HS-27A (cell line): ENCODE measurements at regions not wholly inside any gene's neighbourhood (a gene's known extent, or its start where the extent isn't known, plus 50 kb on each side); places are given as distances from the start of the nearest gene placed in this dataset.

ENCODE experiments used
- DNase-seq: peaks from one replicate; pipeline ENCODE4 v3.0.0-alpha.2; 2012; ENCODE audit warnings: low read depth, missing footprints

DNA sequence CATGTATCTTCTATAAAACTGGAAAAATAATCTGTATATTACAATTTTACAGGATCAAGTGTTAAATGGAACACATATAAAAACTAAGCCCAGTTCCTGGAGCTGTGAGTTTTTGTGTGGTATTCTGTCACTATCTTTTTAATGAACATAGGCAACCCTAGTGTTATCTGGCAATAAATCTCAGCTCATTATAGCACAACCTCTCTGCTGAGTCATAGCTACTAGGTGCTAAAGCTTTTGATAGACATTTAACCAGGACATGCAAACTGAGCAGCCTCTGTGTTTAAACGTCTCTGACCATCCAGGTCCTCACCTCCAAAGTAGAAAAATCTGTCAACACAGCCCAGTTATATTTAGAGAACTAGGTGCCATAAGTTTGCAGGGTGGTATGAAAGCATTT, 91.0 kb upstream of the CARD18 start:
- no peak for DNase-seq

GRCh38 chr11:105229761-105230160, 90.2 kb upstream of the CARD18 start:
- no peak for DNase-seq

DNA sequence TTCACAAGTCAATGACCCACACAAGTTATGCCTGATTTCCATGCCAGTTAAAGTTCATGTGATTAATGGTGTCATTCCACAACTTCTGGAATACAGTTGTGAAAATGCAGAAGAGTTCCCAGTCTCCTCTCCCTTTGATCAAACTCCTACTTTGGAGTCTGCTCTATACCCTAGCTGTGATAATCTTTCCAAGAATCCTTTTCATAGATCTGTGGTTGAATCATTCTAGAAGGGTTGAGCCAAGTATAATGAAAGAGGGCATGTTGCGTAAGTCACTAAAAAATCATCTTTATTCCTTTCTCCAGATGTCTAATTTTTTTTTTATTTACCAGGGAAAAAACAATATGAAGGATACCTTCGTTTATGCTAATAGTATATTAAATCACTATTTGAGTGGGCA, 89.7 kb upstream of the CARD18 start:
- DNase-seq: no peak

DNA sequence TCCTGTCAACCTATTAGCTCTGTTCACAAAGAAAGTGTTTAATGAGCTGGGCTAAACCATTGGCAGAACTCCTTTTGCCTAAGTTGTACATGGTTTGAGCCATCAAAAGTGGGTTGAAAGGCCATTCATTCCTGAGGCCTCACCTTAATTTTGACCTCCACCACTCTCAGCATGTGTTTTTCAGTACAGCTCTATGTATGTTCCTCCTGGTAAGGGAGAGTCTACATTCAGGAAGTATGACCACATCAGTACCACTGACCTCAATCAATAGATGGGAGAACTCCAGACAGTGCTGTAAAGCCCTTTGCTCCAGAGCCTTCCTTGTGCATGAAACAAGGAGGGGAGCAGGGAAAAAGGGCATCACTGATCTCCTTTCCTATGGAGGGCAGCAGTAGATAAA, 87.8 kb upstream of the CARD18 start:
- no peak for DNase-seq

DNA sequence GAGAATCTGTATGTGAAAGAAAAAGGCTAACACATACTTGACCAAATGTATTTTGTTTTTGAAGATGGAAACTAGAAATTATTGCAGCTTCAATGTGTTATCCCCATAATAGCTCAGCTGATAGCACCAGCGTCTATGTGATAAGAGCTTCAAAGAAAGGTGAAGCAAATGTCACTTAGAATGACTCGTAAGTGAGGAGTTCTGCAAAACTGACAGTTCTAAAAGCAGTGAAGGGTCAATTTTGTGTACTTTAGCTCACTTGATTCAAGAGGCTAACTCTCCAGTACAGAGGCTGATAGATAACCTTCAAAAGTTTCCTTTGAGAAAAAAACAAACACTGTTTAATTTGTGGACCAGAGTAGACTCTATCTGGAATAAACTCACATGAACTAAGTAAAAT, 87.2 kb upstream of the CARD18 start:
- DNase-seq: no peak

DNA sequence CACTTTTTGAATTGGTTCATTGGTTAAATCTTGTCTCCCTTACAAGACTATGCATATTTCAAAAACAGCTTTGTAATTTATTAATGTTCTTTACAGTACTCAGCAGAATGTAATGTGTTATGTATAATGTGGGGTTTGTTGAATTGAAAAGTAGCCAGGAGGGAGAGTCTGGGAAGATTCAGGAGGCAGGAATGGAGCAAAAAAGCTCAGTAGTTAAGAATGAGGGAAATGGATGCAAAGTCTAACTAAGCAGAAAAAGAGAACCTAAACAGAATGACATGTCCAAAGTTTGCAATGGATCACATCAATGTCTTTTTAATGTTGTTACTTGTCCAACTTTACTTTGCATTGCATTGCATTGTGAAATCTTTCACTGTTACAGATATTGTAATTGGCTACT, 86.5 kb upstream of the CARD18 start:
- DNase-seq: no peak

DNA sequence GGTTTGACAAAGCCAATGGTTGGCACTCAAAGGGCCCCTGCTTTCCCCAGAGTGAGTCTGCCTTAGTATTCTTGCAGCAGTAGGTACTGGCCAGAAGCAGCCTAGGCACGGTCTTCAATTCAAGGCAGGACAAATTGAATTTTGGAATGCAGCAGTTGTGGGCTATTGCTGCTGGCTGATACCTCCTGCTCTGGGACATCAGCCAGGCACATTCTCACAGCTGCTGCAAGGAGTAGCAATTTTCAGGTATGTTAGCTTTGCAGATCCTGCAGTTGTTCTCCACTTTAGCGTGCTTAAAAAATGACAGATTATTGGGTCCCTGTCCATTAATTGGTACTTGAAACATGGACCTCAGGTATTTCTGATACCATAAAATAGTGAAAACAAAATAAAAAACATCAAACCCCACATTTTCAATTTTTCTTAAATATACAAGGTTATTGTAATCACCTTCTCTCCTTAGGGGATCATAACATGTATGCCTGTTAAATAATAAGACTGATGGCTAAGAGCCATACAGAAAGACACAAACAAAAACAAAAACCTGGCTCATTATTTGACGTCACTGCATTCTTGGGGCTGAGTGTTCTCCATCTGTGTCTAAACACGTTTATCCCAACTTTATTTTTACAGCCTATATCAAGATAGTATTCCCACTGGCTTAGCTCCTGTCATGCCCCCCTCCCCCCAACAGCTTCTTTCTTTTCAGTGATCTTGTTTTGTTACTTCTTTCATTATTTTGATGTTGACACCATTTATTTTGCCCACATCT, 85.1 kb upstream of the CARD18 start:
- no peak for DNase-seq

- DNase-seq: no peak
These were observed 80.6 kb upstream of the CARD18 start for GRCh38 chr11:105220121-105220520.

GRCh38 chr11:105219670-105220069, 80.1 kb upstream of the CARD18 start:
- no peak for DNase-seq

GRCh38 chr11:105219269-105219668, 79.7 kb upstream of the CARD18 start:
- no peak for DNase-seq

DNA sequence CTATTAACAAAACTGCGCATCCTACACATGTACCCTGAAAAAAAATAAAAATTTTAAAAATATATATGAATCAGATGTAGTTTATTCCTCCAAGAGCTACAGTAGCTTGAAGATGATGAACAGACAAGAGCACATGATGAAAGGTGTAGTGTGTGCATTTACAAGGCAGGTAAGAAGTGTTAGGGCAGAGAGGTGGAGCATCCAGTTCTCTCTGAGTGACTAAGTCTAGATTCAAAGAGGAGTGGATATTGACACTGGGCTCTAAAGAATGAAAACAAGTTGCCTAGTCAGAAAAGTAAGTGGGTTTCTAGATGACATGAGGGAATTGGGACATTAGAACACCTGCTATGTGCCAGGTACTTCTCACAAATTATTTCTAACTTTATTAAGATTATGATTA, 76.0 kb upstream of the CARD18 start:
- no peak for DNase-seq

- DNase-seq: no peak
These were observed 72.4 kb upstream of the CARD18 start for GRCh38 chr11:105211806-105212554.

DNA sequence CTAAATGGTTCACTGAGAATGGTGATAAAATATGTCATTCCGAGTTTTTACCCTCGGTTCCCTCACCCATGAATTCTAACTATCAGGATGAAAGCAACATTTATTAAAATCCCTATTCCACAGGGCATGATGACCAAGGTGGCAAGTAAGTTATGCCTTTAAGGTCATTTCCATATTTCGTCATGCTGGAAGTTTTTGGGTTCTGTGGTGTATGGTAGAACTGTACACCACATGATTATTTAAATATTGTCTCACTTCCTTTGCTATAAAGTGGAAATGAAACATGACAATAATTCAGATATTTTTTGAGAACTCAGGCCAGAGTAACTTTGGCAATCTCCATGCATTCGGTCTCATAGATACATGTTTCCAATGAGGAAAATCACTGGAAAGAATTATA, 68.5 kb upstream of the CARD18 start:
- DNase-seq: no peak

GRCh38 chr11:105206633-105207032, 67.1 kb upstream of the CARD18 start:
- DNase-seq: no peak

DNA sequence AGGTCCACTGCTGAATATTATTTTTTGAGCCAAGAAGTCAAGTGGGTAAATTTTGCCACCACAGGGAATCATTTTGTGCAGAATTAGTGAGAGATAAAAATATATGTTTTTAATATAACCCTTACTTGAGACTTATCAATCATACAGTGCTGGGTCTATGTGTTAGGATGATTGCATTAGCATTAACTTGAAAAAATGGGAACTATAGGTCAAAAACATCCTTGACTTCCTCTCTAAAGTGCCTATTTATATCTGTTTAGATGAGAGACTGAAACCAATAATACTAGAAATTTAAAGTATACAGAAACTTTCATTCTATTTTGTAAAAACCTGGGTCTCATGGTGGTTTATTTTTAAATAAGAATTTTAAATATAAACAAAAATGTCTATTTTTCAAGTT, 65.1 kb upstream of the CARD18 start:
- no peak for DNase-seq

GRCh38 chr11:105203569-105204240, 64.1 kb upstream of the CARD18 start:
- DNase-seq: no peak

- DNase-seq: no peak
These were observed 63.4 kb upstream of the CARD18 start for GRCh38 chr11:105202844-105203548.

- DNase-seq: no peak
These were observed 62.9 kb upstream of the CARD18 start for GRCh38 chr11:105202422-105202821.

DNA sequence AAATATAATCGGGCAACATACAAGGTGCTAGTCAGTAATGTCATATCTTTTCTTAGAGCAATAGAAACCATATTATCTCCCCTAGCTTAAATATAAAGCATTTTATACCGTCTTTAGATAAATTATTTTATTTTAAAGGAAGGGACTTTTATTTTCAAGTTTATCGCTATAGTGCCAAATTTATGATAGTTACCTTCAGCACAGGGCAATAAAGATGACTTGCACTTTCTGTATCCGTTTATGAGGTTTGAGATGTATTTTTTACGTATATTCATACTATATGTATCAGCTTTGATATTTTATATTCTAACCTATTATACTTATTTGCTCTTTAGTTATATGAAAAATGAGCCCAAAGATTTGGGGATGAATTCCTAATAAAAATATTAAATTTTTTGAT, 61.6 kb upstream of the CARD18 start:
- DNase-seq: no peak

DNA sequence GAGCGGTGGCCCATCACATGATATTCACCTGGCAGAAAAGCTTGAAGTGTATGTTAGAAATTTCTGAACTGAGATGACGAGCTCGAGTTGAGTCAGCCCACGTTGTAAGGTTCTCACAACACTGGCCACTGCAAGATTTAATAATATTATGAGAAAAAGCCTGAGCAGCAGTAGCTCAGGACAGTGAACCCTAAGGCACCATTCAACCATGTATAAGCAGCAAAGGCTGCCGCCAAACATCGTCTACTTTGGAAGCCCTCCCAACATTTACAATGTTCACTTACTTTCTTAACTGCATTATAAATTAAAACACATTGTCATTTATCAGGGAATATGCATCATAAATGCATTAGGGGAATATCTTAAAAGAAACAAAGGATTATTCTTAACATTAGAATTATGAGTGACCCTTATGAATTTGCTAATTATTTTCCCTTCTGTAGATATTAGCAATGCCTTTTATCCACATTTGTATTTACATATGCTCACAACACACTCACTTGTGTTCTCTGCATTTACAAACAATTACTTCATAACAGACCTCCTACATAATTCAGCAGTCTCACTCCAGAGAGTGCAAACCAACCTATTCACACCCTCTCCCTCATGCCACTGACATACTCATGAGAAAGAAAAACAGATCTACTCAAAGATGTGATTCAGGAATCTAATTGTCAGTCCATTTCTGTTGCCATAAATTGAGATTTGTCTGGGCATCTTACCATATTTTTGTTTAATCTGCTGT, 57.7 kb upstream of the CARD18 start:
- no peak for DNase-seq

DNA sequence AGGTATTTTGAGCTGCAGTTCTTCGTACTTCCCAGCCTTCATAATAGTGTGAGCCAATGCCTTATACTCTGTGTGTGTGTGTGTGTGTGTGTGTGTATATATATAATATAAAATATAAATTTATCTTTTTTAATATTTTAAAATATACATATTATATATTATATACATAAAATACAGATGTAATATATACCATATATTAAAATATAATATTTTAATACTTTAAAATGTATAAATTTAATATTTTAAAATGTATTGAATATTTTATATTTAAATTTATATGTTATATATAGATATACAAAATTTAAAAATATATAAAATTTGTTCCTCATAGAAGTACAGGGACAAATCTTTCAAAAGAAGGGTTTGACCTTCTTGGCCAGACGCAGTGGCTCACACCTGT, 53.7 kb upstream of the CARD18 start:
- no peak for DNase-seq

DNA sequence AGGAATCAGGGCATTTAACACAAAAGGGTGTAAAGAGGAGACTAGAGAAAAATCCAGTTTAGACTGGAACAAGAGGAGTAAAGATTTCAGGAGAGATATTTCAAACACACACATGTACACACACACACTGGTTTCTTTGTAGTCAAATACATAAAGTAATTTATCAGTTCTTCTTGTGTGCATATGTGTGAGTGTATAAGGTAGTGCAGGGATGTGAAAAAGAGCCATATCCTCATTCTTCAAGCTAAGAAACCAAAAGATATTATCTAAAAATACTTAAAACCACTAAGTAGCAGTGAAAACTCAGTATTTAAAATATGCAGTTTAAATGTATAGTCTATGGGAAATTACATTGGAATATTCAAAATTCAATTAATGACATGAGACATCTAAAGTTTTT, 52.5 kb upstream of the CARD18 start:
- no peak for DNase-seq
